ENCODE measurements at regions not wholly inside any gene's neighbourhood (a gene's known extent, or its start where the extent isn't known, plus 50 kb on each side); places are given as distances from the start of the nearest gene placed in this dataset.

DNA sequence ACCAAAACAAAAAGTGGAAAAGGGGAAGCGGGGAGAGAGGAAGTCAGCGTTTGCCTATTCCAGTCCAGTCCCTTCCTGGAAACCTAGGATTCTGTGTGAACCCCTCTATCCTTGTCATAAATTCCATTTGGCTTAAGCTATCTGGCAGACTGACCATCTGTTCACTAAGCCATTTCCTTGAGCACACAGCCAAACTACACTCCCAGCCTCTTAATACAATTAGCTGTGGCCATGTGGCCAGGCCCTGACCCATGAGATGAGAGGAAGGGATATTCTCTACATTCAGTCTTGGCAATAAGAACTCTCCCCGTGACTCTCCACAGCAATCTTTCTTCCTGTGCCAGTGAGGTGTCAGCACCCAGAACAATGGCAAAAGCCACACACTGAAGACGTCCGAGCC lies 424.8 kb downstream of the TLE1 start:
- TF ChIP-seq, protein P1, sequence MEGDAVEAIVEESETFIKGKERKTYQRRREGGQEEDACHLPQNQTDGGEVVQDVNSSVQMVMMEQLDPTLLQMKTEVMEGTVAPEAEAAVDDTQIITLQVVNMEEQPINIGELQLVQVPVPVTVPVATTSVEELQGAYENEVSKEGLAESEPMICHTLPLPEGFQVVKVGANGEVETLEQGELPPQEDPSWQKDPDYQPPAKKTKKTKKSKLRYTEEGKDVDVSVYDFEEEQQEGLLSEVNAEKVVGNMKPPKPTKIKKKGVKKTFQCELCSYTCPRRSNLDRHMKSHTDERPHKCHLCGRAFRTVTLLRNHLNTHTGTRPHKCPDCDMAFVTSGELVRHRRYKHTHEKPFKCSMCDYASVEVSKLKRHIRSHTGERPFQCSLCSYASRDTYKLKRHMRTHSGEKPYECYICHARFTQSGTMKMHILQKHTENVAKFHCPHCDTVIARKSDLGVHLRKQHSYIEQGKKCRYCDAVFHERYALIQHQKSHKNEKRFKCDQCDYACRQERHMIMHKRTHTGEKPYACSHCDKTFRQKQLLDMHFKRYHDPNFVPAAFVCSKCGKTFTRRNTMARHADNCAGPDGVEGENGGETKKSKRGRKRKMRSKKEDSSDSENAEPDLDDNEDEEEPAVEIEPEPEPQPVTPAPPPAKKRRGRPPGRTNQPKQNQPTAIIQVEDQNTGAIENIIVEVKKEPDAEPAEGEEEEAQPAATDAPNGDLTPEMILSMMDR (conservative IDR thresholded peaks at IDR 0.05), result no peak
- TF ChIP-seq ZFX (IDR thresholded peaks at IDR 0.05), result no peak

Data from C4-2B (cell line).